SK-N-SH treated with all-trans-retinoic acid at 6 μM for 48 hours (cell line): ENCODE measurements at regions not wholly inside any gene's neighbourhood (a gene's known extent, or its start where the extent isn't known, plus 50 kb on each side); places are given as distances from the start of the nearest gene placed in this dataset.

Source experiments
- CSDC2 ChIP-seq: fragments of 250-450 bp; sonication (Bioruptor Pico); IDR thresholded peaks from 2 replicates; pipeline ENCODE4 v1.5.0; 2020; ENCODE audit warnings: mild to moderate bottlenecking, moderate library complexity
- CSRNP3 ChIP-seq: fragments of 250-450 bp; sonication (Bioruptor Pico); IDR thresholded peaks from 2 replicates; pipeline ENCODE4 v1.5.1; 2021; ENCODE audit warnings: mild to moderate bottlenecking, moderate library complexity
- ESRRG ChIP-seq: fragments of 250-450 bp; sonication (Bioruptor Pico); IDR thresholded peaks from 2 replicates; pipeline ENCODE4 v1.6.1; 2021; ENCODE audit warnings: mild to moderate bottlenecking
- GLIS3 ChIP-seq: fragments of 250-450 bp; sonication (Bioruptor Pico); IDR thresholded peaks from 2 replicates; pipeline ENCODE4 v1.5.0; 2020; ENCODE audit warnings: mild to moderate bottlenecking, moderate library complexity
- PATZ1 ChIP-seq: fragments of 250-450 bp; sonication (Bioruptor Pico); IDR thresholded peaks from 2 replicates; pipeline ENCODE4 v1.8.0; 2020; ENCODE audit warnings: mild to moderate bottlenecking, moderate library complexity, borderline replicate concordance
- RARB ChIP-seq: fragments of 250-450 bp; sonication (Bioruptor Pico); IDR thresholded peaks from 2 replicates; pipeline ENCODE4 v1.8.0; 2021; ENCODE audit warnings: mild to moderate bottlenecking, moderate library complexity
- TSHZ2 ChIP-seq: fragments of 250-450 bp; sonication (Bioruptor Pico); IDR thresholded peaks from 2 replicates; pipeline ENCODE4 v1.5.0; 2020; ENCODE audit warnings: mild to moderate bottlenecking, moderate library complexity
- ZFP3 ChIP-seq: fragments of 250-450 bp; sonication (Bioruptor Pico); IDR thresholded peaks from 2 replicates; pipeline ENCODE4 v1.5.0; 2020; ENCODE audit warnings: mild to moderate bottlenecking, moderate library complexity
- ZFP30 ChIP-seq: fragments of 450-650 bp; formaldehyde crosslinking; IDR thresholded peaks from 2 replicates; pipeline ENCODE4 v1.5.0; 2022; ENCODE audit warnings: mild to moderate bottlenecking, moderate library complexity
- ZNF565 ChIP-seq: fragments of 450-650 bp; formaldehyde crosslinking; conservative IDR thresholded peaks from 2 replicates; pipeline ENCODE4 v1.5.0; 2020; ENCODE audit warnings: low read depth, mild to moderate bottlenecking, moderate library complexity

DNA sequence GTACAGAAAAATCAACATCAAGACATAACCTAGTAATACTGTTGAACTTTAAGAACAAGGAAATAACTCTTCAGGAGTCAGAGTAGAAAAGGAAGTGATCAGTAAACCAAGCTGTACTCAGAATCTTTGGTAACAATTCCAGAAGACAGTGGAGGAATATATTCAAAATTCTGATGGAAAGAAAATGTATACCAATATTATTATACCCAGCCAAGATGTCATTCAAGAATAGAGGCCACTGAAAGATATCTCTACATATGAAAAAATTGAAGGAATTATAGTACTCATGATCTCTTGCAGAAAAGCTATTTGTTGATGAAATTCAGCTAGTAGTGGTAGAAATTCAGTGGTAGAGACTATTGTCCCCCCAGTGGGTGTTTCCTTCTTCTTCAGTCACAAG is 182.6 kb upstream of the ZMIZ1 start:
- TF ChIP-seq CSRNP3 (CRISPR knock-in tag): no peak
- TF ChIP-seq ZFP3 (CRISPR knock-in tag): no peak
- TF ChIP-seq ZNF565: no peak
- no peak for TF ChIP-seq ZFP30
- no peak for TF ChIP-seq TSHZ2 (CRISPR knock-in tag)
- no peak for TF ChIP-seq GLIS3 (CRISPR knock-in tag)
- TF ChIP-seq ESRRG (CRISPR knock-in tag): no peak
- TF ChIP-seq CSDC2: no peak
- no peak for TF ChIP-seq RARB (CRISPR knock-in tag)
- TF ChIP-seq PATZ1: no peak
